Left colon (tissue), 2 donors: ENCODE measurements at regions not wholly inside any gene's neighbourhood (a gene's known extent, or its start where the extent isn't known, plus 50 kb on each side); places are given as distances from the start of the nearest gene placed in this dataset.
A peak's percentile ranks its signal among the peaks of the same experiment; 100 is the strongest.
"Not testable (repeated sequence)": the region's sequence is repeated elsewhere in the genome, so short reads cannot be mapped to it uniquely, and the experiment has no call there.

ENCODE experiments used
- ATAC-seq: fragments of 200-7000 bp; cut with Tn5 transposase; one replicate; pipeline ENCODE4 v1.9.1; 2020; ENCODE audit warnings: mild to moderate bottlenecking, moderate library complexity
- DNase-seq, 2 donors: peaks; one replicate each; pipeline ENCODE4 v3.0.0-alpha.2; 2020
- intact Hi-C, 2 donors: fragments of 100-400 bp; cut with DNase I in 1 of 2; cut with micrococcal nuclease in 1 of 2; formaldehyde crosslinking; loops; one replicate each; pipeline versions ENCODE4 v1.11.2 to v1.14.0; 2022; cut with DNase I, micrococcal nuclease
- donor health status: DM: no; HTN: no; CAD: no.
- donor health status: DM: yes; HTN: yes; CAD: no.

DNA sequence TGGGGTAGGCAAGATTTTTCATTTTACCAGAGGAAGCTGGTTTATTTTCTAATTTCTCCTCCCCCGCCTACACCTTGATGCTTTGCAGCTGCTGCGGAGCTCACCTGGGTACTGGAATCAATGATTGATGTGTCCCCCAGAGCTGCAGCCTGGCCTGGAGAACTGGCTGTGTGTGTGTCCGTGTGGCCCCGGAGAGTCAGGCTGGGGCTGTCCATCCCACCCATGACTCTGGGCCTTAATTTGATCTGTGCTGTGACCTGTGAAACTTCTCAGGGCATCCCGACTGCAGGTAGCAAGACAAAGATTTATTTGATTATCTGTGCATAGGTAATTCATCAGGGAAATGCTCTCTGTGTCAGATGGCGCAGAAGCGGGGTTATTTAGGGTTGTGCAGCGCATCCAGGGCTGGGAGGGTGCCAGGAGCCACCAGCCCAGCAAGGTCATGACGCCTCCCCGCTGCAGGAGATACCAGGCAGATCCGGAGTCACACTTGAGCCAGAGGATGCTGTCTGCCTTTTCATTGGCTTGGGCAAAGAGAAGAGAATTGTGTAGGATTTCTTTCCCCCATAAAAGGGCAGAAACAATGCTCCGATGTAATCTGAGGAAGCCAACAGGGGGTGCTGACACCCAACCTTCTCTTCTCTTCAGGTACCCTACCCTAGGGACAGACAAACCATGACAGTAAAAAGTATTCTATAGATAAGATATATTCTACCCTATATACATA, 346.6 kb downstream of the TSHZ3 start:
- DNase-seq (no peak), ATAC-seq (no peak)
- intact Hi-C loops = no loop called here

DNA sequence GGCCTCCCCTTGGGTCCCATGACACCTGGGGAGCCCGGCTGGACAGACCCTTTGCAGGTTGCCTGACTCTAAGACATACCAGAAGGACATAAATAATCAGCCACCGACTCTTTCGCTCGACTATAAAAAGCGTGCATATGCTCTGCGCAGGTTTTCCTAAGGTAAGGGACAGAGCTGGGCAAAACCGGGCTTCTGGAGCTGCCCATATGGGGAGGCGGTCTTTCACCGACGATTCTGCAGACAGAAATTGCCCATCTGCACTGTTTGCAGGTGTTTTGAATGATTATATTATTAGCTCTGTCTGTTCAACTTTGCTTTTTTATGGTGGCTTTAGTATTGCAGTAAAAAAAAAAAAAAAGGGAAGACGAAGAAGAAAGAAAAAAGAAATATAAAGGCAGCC, 347.2 kb downstream of the TSHZ3 start:
- DNase-seq (no peak), ATAC-seq (no peak)
- intact Hi-C loops = no loop called here

- ATAC-seq = no peak
- DNase-seq = no peak
- intact Hi-C loops = no loop called here
These were observed 348.3 kb downstream of the TSHZ3 start for GRCh38 chr19:31000913-31001312.

- ATAC-seq (no peak), DNase-seq (no peak)
- intact Hi-C loops = no loop called here
These were observed 349.5 kb downstream of the TSHZ3 start for GRCh38 chr19:30999726-31000125.

DNA sequence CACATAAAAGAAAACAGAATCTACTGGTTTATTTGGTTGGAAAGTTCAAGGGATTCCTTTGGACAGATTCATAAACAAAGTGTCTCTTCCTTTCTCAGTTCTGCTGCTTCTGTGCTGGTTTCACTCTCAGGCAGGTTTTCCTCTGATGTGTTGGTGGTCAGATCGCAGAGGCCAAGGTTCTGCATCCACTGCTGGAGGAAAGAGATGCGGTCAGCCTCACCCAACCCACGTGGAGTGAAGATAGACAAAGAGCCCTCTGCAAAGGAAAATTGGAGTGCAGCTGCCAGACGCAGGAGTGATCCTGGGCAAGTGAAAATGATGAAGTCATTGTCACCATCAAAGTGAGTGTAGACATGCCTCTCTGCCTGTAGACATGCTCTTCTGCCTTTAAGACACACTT, 352.0 kb downstream of the TSHZ3 start:
- DNase-seq = no peak
- intact Hi-C loops = no loop called here
- ATAC-seq = no peak

DNA sequence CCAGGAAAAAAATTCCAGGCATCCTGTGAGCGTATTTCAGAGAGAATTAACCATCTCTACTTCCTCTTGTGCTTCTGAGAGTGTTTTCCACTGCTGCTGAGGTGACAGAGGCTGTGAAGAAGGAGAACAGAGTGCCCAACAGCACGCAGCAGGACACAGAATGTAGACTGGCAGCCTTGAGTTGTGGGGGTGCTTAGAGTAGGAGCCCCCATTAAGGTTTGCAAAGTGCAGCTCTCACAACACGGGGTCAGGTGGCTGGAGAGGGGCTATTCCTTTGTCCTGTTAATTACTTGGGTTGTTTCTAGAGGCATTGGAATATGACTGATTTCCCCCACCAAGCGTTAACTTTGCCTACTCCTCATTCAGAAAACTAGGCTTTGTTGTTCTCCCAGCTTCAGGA, 370.6 kb downstream of the TSHZ3 start:
- intact Hi-C loops = no loop called here

GRCh38 chr19:30969591-30969990, 379.6 kb downstream of the TSHZ3 start:
- ATAC-seq = no peak
- DNase-seq = no peak
- intact Hi-C loops = no loop called here

More for the DNA sequence above, 370.6 kb downstream of the TSHZ3 start:
- no peak for DNase-seq
- no peak for ATAC-seq

GRCh38 chr19:30968841-30969399, 380.3 kb downstream of the TSHZ3 start:
- ATAC-seq = peak; percentile 80
- intact Hi-C loops = no loop called here
- no peak for DNase-seq

DNA sequence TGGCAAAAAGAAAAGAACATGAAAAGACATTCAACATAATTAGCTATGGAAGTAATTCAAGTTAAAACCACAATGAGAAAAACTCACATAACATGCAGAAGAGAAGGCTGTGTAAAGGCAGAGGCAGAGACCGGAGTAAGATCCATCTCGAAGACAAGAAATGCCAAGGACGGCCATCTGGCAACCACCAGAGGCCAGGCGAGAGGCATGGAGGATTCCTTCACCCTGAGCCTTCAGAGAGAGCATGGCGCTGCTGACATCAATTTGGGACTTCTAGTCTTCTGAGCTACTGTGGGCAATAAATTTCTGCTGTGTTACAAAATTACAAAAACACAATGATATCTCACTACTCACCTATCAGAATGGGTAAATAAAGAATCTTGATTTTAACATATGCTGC, 381.0 kb downstream of the TSHZ3 start:
- peak; percentile 15 to 35 for DNase-seq
- peak; percentile 58 for ATAC-seq
- intact Hi-C loops = no loop called here

- no peak for DNase-seq
- no peak for ATAC-seq
- intact Hi-C loops = no loop called here
These were observed 382.8 kb downstream of the TSHZ3 start for GRCh38 chr19:30966486-30966885.

GRCh38 chr19:30959011-30959410, 390.2 kb downstream of the TSHZ3 start:
- DNase-seq = no peak
- no peak for ATAC-seq
- intact Hi-C loops = no loop called here

- ATAC-seq = no peak
- DNase-seq = no peak
- intact Hi-C loops = no loop called here
These were observed 393.8 kb downstream of the TSHZ3 start for GRCh38 chr19:30955112-30956104.

DNA sequence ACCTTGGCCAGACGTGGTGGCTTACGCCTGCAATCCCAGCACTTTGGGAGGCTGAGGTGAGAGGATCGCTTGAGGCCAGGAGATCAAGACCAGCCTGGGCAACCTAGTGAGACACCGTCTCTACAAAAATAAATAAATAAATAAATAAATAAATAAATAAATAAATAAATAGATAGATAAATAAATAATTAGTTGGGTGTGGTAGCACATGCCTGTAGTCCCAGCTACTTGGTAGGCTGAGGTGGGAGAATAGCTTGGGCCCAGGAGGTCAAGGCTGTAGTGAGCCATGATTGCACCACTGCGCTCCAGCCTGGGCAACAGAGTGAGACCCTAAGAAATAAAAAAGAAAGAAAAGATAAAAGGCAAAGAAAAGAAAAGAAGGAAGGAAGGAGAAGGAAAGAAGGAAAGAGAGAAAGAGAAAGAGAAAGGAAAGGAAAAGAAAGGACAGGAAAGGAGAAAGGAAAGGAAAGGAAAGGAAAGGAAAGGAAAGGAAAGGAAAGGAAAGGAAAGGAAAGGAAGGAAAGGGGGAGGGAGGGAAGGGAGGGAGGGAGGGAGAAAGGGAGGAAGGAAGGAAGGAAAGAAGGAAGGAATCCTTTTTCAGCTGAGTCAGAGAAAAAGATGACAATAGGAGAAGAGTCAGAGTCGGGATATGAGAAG, 404.8 kb downstream of the TSHZ3 start:
- ATAC-seq, intact Hi-C loops, DNase-seq: not testable (repeated sequence)

DNA sequence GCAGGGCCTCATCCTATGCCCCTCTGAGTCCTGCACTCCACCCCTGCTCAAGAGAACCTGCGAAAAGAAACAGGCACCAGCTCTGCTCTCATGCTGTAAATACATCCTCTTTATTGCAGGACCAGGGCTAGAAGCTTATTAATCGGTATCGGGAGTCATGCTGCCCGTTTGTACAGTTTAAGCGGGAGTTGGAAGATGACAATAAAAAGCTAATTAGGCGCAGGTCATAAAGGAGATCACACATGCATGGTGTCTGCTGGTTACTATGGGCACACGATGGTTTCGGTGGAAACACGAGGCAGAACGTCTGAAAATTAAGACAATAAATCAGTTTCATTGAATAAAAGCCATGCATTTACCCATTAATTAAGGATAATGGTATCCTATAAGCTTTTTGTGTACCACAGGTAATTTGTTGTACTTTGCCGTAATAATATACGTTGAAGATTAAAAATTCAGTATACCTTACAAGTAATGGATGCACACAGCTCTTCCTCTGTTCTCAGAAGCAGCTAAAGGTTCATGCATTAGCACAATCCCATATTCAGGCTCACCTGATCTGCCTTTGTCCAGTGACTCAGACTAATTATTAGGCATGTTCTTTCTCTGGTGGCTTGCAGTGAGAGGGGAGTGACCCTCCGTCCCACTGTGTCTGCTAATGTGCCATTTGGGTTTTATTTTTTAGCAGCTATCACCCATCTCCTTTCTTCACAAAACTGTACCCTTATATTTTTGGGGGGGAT, 406.0 kb downstream of the TSHZ3 start:
- intact Hi-C loops = no loop called here
- DNase-seq (no peak), ATAC-seq (no peak)

DNA sequence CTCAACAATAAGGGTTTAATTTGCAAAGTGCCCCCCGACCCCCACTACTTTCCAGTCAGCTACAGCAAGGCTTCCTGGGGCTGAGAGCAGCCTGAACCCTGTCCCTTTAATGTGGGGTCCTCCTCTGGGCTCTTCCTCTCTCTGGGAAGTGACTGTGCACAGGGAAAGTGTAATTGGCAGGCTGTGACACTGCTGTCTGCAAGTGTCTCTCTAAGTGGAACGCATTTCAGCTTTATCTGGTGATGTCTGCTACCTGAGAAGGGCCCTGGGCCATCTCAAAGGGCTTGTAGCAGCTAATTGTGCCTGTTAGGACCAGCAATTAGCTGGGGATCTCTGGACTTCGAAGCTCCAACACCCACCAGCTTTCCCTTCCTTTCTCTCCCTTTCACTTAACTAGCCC, 406.6 kb downstream of the TSHZ3 start:
- ATAC-seq (no peak), DNase-seq (no peak)
- intact Hi-C loops = no loop called here

DNA sequence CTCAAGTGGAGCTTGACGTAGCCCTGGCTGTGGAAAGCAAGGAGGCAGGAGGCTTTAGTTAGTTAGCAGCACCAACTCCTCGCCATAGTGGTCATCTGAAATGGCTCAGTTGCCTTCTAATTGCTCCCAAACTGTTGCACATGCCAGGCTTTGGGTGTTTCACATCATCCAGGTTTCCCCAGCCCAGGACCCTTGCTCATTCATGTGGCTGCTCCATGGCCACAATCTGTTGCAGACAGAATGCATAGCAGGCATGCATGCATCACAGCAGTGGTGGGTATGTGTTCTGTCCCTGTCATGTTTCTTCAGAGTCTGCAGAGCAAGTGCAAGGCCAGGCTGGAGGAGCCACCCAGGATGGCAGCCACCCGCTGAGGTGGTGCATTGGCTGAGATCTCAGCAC, 407.6 kb downstream of the TSHZ3 start:
- intact Hi-C loops = no loop called here
- DNase-seq (no peak), ATAC-seq (no peak)

- intact Hi-C loops = no loop called here
- ATAC-seq (no peak), DNase-seq (no peak)
These were observed 413.0 kb downstream of the TSHZ3 start for GRCh38 chr19:30936276-30936675.

DNA sequence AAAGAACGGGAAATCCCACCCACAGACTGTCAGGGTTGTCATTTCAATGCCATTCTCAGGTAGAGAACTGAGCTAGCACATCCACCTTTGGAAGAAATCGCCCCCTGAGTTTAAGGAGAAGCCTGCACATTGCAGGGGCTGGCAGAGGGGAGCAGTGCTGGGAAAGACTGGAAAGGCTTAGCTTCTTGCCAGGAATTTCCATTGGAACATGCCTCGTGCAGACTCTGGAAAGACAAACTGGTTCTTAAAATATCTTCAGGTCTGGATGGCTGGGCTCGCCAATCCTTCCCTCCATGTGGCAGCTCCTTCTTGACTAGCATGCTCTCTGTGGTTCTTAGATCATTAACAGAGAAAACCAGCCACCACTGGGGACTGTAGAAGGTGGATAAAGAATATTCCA, 414.1 kb downstream of the TSHZ3 start:
- no peak for ATAC-seq
- DNase-seq = no peak
- intact Hi-C loops = no loop called here

DNA sequence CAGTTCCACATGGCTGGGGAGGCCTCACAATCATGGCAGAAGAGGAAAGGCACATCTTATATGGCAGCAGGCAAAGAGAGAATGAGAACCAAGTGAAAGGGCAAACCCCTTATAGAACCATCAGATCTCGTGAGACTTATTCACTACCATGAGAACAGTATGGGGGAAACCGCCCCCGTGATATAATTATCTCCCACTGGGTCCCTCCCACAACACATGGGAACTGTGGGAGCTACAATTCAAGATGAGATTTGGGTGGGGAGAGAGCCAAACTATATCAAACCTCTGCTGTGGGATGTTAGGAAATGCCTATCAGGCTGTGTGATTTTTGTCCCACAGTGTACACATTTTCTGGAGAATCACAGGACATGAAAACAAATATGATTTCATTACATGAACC, 415.8 kb downstream of the TSHZ3 start:
- ATAC-seq, intact Hi-C loops, DNase-seq: not testable (repeated sequence)
